H1 (cell line): ENCODE measurements at regions not wholly inside any gene's neighbourhood (a gene's known extent, or its start where the extent isn't known, plus 50 kb on each side); places are given as distances from the start of the nearest gene placed in this dataset.
"Not testable (repeated sequence)": the region's sequence is repeated elsewhere in the genome, so short reads cannot be mapped to it uniquely, and the experiment has no call there.

Experiments used
- CTCF ChIA-PET: fragments of 300-600 bp; sonication (Branson Sonifier 250); formaldehyde crosslinking; loops from one replicate; lab custom pipeline; 2021; ENCODE audit not compliant: partially characterized antibody; lab: Charles Lee
- POLR2A ChIA-PET: fragments of 300-600 bp; sonication (Branson Sonifier 250); formaldehyde crosslinking; loops from one replicate; lab custom pipeline; 2021; ENCODE audit warnings: inconsistent platforms; ENCODE audit not compliant: partially characterized antibody; lab: Charles Lee
- DNase-seq, 2 experiments: peaks; one replicate each; pipeline versions ENCODE4 v3.0.0 to v3.0.0-alpha.2; 2010 to 2022; ENCODE audit warnings: low spot score in 2 of 2, low read depth in 1 of 2, mixed read lengths in 1 of 2
- FAIRE-seq: peaks from 2 replicates; lab custom pipeline; 2011; peaks lifted over from hg19 to GRCh38; lab: Jason Lieb, UNC
- H2AFZ ChIP-seq: 2 replicates; pipeline ENCODE4 v1.8.1; 2012; ENCODE audit warnings: low read length, inconsistent platforms
- H2AK5ac ChIP-seq: 2 replicates; pipeline ENCODE4 v1.6.1; 2013; ENCODE audit warnings: low read depth, low read length
- H2BK120ac ChIP-seq: replicated peaks from 2 replicates; pipeline ENCODE3; 2013; ENCODE audit warnings: low read depth, low read length, inconsistent platforms
- H2BK12ac ChIP-seq: 2 replicates; pipeline ENCODE4 v1.6.1; 2013; ENCODE audit warnings: low read depth, low read length
- H2BK15ac ChIP-seq: 2 replicates; pipeline ENCODE4 v1.6.1; 2013; ENCODE audit warnings: low read length
- H2BK20ac ChIP-seq: 2 replicates; pipeline ENCODE4 v1.6.1; 2013; ENCODE audit warnings: low read length
- H2BK5ac ChIP-seq: 2 replicates; pipeline ENCODE4 v1.6.1; 2013; ENCODE audit warnings: low read depth, low read length
- H3K14ac ChIP-seq: 2 replicates; pipeline ENCODE4 v1.6.1; 2013; ENCODE audit warnings: inconsistent platforms; ENCODE audit not compliant: insufficient read length
- H3K18ac ChIP-seq: 2 replicates; pipeline ENCODE4 v1.6.1; 2013; ENCODE audit warnings: low read length; ENCODE audit errors: extremely low read depth
- H3K23ac ChIP-seq: 2 replicates; pipeline ENCODE4 v1.6.1; 2013; ENCODE audit warnings: inconsistent platforms; ENCODE audit not compliant: insufficient read length
- H3K23me2 ChIP-seq: 2 replicates; pipeline ENCODE4 v1.6.1; 2013; ENCODE audit warnings: low read depth, low read length
- H3K27ac ChIP-seq: 2 replicates; pipeline ENCODE4 v1.6.1; 2011; ENCODE audit warnings: low read depth, low read length, inconsistent platforms
- H3K27me3 ChIP-seq, 4 experiments: replicated peaks in 1 of 4; 1 replicate in 1 of 4; 2 replicates in 3 of 4; pipeline versions ENCODE4 v1.6.1 to v1.8.1; 2011 to 2013; ENCODE audit warnings: low read length in 3 of 4, mild to moderate bottlenecking in 3 of 4, inconsistent platforms in 2 of 4, mixed read lengths in 2 of 4, moderate library complexity in 1 of 4; ENCODE audit not compliant: control insufficient read depth in 3 of 4, insufficient read depth in 3 of 4; ENCODE audit errors: extremely low read depth in 1 of 4
- H3K36me3 ChIP-seq, 4 experiments: 2 replicates each; pipeline versions ENCODE4 v1.6.1 to v1.8.1; 2011 to 2013; ENCODE audit warnings: mild to moderate bottlenecking in 4 of 4, low read length in 3 of 4, moderate library complexity in 2 of 4, control low read depth in 1 of 4, inconsistent platforms in 1 of 4; ENCODE audit not compliant: insufficient read depth in 4 of 4, control insufficient read depth in 2 of 4
- H3K4ac ChIP-seq: replicated peaks from 2 replicates; pipeline ENCODE3; 2013; ENCODE audit warnings: low read length, low read depth, mixed read lengths, inconsistent platforms; ENCODE audit not compliant: insufficient read length
- H3K4me1 ChIP-seq, 4 experiments: replicated peaks in 1 of 4; 1 replicate in 1 of 4; 2 replicates in 3 of 4; pipeline versions ENCODE4 v1.6.1 to v1.8.1; 2011 to 2013; ENCODE audit warnings: low read length in 3 of 4, inconsistent platforms in 2 of 4, mixed read lengths in 1 of 4; ENCODE audit not compliant: insufficient read depth in 4 of 4, control insufficient read depth in 3 of 4
- H3K4me2 ChIP-seq, 2 experiments: 2 replicates each; pipeline versions ENCODE4 v1.6.1 to v1.8.1; 2011 to 2013; ENCODE audit warnings: low read depth in 2 of 2, low read length in 2 of 2, control low read depth in 1 of 2, inconsistent platforms in 1 of 2, mild to moderate bottlenecking in 1 of 2; ENCODE audit not compliant: insufficient read depth in 1 of 2
- H3K4me3 ChIP-seq, 4 experiments: fragments of 200-600, 300-600 bp in 1 of 4; sonication (generic), shearing (Covaris generic), sonication (Bioruptor Twin) in 1 of 4; 2 replicates each; pipeline versions ENCODE4 v1.5.1 to v1.8.1; 2011 to 2016; ENCODE audit warnings: low read length in 4 of 4, low read depth in 3 of 4, control low read depth in 2 of 4, inconsistent platforms in 2 of 4, mild to moderate bottlenecking in 2 of 4, mixed read lengths in 1 of 4, moderate library complexity in 1 of 4; ENCODE audit not compliant: insufficient read depth in 2 of 4; ENCODE audit errors: extremely low read depth in 1 of 4
- H3K56ac ChIP-seq: replicated peaks from 2 replicates; pipeline ENCODE3; 2013; ENCODE audit warnings: low read depth, mild to moderate bottlenecking, mixed read lengths, low read length, inconsistent platforms; ENCODE audit not compliant: insufficient read length
- H3K79me1 ChIP-seq: 2 replicates; pipeline ENCODE4 v1.6.1; 2013; ENCODE audit warnings: low read depth, low read length, control low read depth
- H3K79me2 ChIP-seq, 2 experiments: 2 replicates each; pipeline versions ENCODE4 v1.6.1 to v1.8.1; 2012 to 2013; ENCODE audit warnings: low read length in 2 of 2, mild to moderate bottlenecking in 2 of 2, inconsistent platforms in 1 of 2; ENCODE audit not compliant: insufficient read depth in 2 of 2, control insufficient read depth in 1 of 2
- H3K9ac ChIP-seq, 4 experiments: replicated peaks in 1 of 4; 1 replicate in 1 of 4; 2 replicates in 3 of 4; pipeline versions ENCODE4 v1.6.1 to v1.8.1; 2011 to 2013; ENCODE audit warnings: low read depth in 3 of 4, low read length in 3 of 4, control low read depth in 2 of 4, mild to moderate bottlenecking in 2 of 4, moderate library complexity in 2 of 4, inconsistent platforms in 1 of 4; ENCODE audit errors: extremely low read depth in 1 of 4
- H3K9me3 ChIP-seq, 2 experiments: 2 replicates each; pipeline versions ENCODE4 v1.6.1 to v1.8.1; 2012 to 2013; ENCODE audit warnings: mild to moderate bottlenecking in 2 of 2, moderate library complexity in 2 of 2, control low read depth in 1 of 2, inconsistent platforms in 1 of 2, low read depth in 1 of 2, low read length in 1 of 2, mixed read lengths in 1 of 2; ENCODE audit not compliant: insufficient read depth in 2 of 2
- H4K20me1 ChIP-seq, 2 experiments: replicated peaks in 1 of 2; 2 replicates each; pipeline versions ENCODE3 to v1.8.1; 2011 to 2013; ENCODE audit warnings: inconsistent platforms in 2 of 2, low read length in 2 of 2, mild to moderate bottlenecking in 1 of 2; ENCODE audit not compliant: insufficient read depth in 2 of 2, control insufficient read depth in 1 of 2
- H4K5ac ChIP-seq: 2 replicates; pipeline ENCODE4 v1.6.1; 2013; ENCODE audit warnings: low read length, low read depth, mixed read lengths, inconsistent platforms; ENCODE audit not compliant: insufficient read length
- H4K8ac ChIP-seq: 2 replicates; pipeline ENCODE4 v1.8.0; 2013; ENCODE audit warnings: mild to moderate bottlenecking, moderate library complexity, low read length, inconsistent platforms; ENCODE audit not compliant: insufficient read depth; ENCODE audit errors: extremely low read depth
- H4K91ac ChIP-seq: replicated peaks from 2 replicates; pipeline ENCODE3; 2013; ENCODE audit warnings: low read length, mixed read lengths, inconsistent platforms; ENCODE audit not compliant: insufficient read length
- WGBS, 2 experiments: shearing (Covaris generic) in 1 of 2; methylation state at CpG; one replicate each; pipeline versions ENCODE4 v1.1.6 to v1.1.7; 2013 to 2015; ENCODE audit warnings: low lambda C conversion rate in 2 of 2, mixed read lengths in 2 of 2, inconsistent platforms in 1 of 2, low coverage in 1 of 2, missing lambda C conversion rate in 1 of 2; ENCODE audit not compliant: insufficient replicate concordance in 2 of 2, insufficient coverage in 1 of 2, insufficient read length in 1 of 2; ENCODE audit errors: extremely low coverage in 1 of 2, missing lambda C conversion rate in 1 of 2; 5-methylcytosine and 5-hydroxymethylcytosine counted together

DNA sequence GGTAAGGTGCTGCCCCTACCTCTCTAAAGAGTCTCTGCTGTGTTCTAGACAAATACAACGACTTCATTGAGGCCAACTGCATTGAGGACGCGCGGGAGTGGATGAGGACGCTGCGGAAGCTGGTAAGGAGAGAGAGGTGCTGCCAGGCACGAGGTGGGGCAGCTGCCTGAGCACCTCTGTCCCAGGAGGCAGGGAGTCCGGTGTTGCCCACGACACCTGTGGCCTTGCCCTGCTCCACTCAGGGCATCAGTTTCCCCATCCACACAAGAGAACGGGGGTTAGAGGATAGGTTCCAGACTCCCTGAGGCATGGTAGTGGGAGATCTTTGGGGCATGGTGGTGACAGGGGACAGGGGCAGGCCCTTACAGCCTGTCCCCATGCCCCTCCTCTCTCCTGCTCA lies 256.1 kb upstream of the TP53TG3C start:
- H3K23ac ChIP-seq, H3K18ac ChIP-seq, FAIRE-seq, H2BK5ac ChIP-seq, H3K4ac ChIP-seq, H3K56ac ChIP-seq, H3K4me2 ChIP-seq, H2AFZ ChIP-seq, H3K27me3 ChIP-seq, H2BK20ac ChIP-seq, H2BK12ac ChIP-seq, H3K79me2 ChIP-seq, H4K5ac ChIP-seq, H3K79me1 ChIP-seq, H3K23me2 ChIP-seq, H2BK15ac ChIP-seq, H2BK120ac ChIP-seq, H4K91ac ChIP-seq, H4K20me1 ChIP-seq, H3K4me1 ChIP-seq, DNase-seq, H3K14ac ChIP-seq, CTCF ChIA-PET, H3K4me3 ChIP-seq, H4K8ac ChIP-seq, H3K36me3 ChIP-seq, H3K27ac ChIP-seq, POLR2A ChIA-PET, H3K9ac ChIP-seq, H2AK5ac ChIP-seq: not testable (repeated sequence)
- WGBS, 2 experiments: 75% methylated on average over 4 of the region's 10 CpGs; no CpG with 5 or more reads in 1 of the 2 experiments
- H3K9me3 ChIP-seq: peaks cover 4 to 38% of the 10 kb centered on the region in 2 experiments; a peak in 2 of 4 replicates

DNA sequence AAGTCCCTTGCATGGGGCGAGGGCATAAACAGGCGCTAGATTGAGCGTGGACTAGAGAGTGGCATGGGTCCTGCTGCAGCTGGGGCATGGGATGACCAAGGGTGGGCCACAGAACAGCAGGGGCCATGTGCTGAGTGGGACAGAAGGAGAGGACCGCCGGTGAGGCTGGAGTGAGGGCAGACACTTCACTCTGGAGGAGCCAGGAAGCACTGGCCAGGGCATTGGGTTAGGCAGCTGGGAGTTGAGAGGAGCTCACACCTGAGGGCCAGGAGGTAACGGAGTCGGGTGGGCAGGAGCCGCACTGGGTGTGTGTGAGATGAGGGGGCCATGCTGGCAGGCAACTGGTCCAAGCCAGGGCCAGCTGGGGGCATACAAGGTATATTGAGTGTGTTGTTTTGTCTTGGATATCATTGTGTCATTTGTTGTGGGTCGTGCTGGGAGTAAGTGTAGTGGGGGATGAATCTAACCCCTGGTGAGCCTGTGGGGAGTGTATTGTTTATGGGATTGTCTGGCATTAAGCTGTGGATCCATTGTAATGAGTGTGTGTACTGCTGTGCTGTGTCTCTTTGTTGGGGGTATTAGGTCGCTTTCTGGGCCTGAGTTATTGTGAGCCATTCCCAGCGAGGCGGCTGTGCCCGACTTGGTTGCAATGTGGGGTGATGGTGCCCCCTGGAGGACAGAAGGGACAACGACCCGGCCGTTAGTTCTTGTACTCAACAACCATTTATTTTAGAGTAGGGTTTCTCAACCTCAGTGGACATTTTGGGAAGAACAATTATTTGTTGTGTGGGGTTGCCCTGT lies 256.5 kb upstream of the TP53TG3 start:
- H3K4me1 ChIP-seq, H3K36me3 ChIP-seq, H3K4me3 ChIP-seq, H3K56ac ChIP-seq, H4K20me1 ChIP-seq, H3K27me3 ChIP-seq, FAIRE-seq, H3K4ac ChIP-seq, H3K27ac ChIP-seq, H3K79me2 ChIP-seq, H2BK15ac ChIP-seq, H3K9ac ChIP-seq, H2AK5ac ChIP-seq, H3K14ac ChIP-seq, H4K8ac ChIP-seq, H2BK20ac ChIP-seq, H3K4me2 ChIP-seq, H3K79me1 ChIP-seq, H3K18ac ChIP-seq, H2AFZ ChIP-seq, H4K91ac ChIP-seq, H2BK12ac ChIP-seq, H4K5ac ChIP-seq, H3K23ac ChIP-seq, H3K23me2 ChIP-seq, POLR2A ChIA-PET, H2BK120ac ChIP-seq, CTCF ChIA-PET, H2BK5ac ChIP-seq: not testable (repeated sequence)
- DNase-seq: peak in 1 of 2 experiments; percentile 35
- H3K9me3 ChIP-seq: peaks cover 0 to 24% of the 10 kb centered on the region in 2 experiments; a peak in 1 of 4 replicates
- WGBS, 2 experiments: 80% methylated on average over 11 of the region's 16 CpGs; no CpG with 5 or more reads in 1 of the 2 experiments
